Fibroblast of mammary gland (primary cell): ENCODE measurements at regions not wholly inside any gene's neighbourhood (a gene's known extent, or its start where the extent isn't known, plus 50 kb on each side); places are given as distances from the start of the nearest gene placed in this dataset.

Experiments
- DNase-seq: peaks from one replicate; pipeline ENCODE4 v3.0.0-alpha.2; 2010; ENCODE audit warnings: low read depth
- H3K4me3 ChIP-seq: 2 replicates; pipeline ENCODE4 v1.5.1; 2011; ENCODE audit warnings: low read depth, mild to moderate bottlenecking, low read length, moderate library complexity; ENCODE audit not compliant: control insufficient read depth
- TF ChIP-seq, protein P1 (sequence below): conservative IDR thresholded peaks from 2 replicates; pipeline ENCODE4 v1.5.1; 2011; ENCODE audit warnings: low read depth, low read length, inconsistent platforms; ENCODE audit not compliant: control insufficient read depth, insufficient read depth

DNA sequence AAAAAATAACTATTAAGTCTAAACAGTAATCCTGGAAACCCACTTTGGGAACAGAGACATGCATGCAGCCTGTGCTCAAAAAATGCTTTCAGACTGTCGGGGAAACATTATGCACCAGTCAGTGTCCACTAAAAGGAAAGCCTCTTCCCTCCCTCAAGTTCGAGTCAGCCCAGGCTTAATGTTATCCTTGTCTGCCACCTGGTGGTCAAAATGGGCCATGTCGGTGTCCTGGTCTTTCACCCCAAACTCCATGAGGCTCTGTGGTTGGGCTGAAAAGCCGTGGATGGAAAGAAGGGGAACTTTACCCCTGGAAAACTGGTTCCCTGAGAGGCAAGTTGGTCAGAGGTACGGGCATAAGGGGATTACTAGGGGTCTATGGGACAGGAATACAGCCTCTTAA lies 88.4 kb upstream of the ZNF492 start:
- DNase-seq: peak; percentile 14
- H3K4me3 ChIP-seq: no peak overlapping the region
- TF ChIP-seq, protein P1, sequence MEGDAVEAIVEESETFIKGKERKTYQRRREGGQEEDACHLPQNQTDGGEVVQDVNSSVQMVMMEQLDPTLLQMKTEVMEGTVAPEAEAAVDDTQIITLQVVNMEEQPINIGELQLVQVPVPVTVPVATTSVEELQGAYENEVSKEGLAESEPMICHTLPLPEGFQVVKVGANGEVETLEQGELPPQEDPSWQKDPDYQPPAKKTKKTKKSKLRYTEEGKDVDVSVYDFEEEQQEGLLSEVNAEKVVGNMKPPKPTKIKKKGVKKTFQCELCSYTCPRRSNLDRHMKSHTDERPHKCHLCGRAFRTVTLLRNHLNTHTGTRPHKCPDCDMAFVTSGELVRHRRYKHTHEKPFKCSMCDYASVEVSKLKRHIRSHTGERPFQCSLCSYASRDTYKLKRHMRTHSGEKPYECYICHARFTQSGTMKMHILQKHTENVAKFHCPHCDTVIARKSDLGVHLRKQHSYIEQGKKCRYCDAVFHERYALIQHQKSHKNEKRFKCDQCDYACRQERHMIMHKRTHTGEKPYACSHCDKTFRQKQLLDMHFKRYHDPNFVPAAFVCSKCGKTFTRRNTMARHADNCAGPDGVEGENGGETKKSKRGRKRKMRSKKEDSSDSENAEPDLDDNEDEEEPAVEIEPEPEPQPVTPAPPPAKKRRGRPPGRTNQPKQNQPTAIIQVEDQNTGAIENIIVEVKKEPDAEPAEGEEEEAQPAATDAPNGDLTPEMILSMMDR: peak; percentile 26

GRCh38 chr19:22533761-22534160 lies 100.4 kb upstream of the ZNF492 start:
- no peak for DNase-seq
- TF ChIP-seq, protein P1: no peak

DNA sequence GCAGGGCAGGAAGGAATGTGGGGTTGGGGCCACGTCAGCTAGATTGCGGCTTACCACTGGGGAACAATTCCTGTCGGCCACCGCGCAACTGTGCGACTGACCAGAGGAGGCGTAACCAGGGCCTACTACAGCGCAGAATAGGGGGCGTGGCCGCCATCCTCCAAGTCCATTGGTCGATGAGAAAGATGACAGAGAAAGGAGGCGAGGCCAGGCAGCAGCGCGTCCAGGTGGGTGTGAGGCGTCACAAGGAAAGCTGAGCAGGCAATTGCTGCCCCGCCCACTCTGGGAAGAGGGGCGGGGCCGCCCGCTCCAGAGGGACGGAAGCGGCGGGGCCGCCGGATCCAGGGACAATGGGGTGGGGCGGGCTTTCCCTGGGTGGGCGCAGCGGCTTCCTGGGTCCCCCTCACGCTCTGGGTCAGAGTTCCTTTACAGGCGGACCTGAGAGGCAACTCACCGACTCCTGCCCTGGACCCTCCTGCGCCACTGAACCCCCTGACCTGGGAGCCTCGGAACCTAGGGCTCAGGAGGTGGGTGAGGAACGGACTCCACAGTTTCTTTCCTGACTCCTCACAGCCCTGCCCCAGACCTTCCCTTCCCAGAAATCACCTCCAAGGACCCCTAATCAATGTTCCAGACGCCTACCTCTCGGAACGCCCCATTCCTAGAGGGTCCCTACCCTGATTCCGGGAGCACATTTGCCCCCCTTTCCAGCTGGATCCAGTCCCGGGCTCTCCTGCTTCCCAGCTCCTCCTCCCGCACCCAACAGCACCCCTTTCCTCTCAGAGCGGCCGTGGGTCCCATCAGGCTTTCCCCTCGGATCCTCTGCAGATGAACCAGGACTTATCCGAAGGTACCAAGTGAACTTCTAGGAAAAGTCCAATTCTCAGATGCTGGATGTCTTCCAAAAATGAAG lies 101.5 kb upstream of the ZNF492 start:
- H3K4me3 ChIP-seq: no peak overlapping the region
- TF ChIP-seq, protein P1: no peak
- no peak for DNase-seq

More at GRCh38 chr19:22533761-22534160, 100.4 kb upstream of the ZNF492 start:
- no peak overlapping the region for H3K4me3 ChIP-seq

GRCh38 chr19:22530042-22530441 lies 104.1 kb upstream of the ZNF492 start:
- DNase-seq: no peak
- H3K4me3 ChIP-seq: no peak overlapping the region
- TF ChIP-seq, protein P1: no peak

GRCh38 chr19:22528956-22529355 lies 105.2 kb upstream of the ZNF492 start:
- no peak for DNase-seq
- TF ChIP-seq, protein P1: no peak
- no peak overlapping the region for H3K4me3 ChIP-seq

DNA sequence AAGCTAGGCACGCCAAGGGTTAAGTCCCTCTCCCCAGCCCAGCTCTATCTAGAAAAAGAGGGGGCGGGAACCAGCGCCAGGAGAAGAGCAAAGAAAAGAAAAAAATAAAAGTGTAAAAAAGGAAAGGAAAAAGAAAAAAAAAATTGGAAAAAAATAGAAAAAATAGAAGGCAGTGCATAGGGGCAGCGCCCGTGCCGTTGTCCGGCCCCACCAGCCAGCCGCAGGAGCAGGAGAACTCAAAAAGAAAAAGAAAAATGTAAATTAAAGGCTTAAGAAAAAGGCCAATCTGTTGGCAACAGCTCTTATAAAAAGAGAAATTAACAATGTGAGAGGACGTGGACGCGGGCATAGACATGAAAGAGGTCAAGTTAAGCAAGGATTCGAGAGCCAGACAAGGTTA lies 105.4 kb upstream of the ZNF98 start:
- no peak overlapping the region for H3K4me3 ChIP-seq
- TF ChIP-seq, protein P1: no peak
- DNase-seq: no peak
